ENCODE measurements at regions not wholly inside any gene's neighbourhood (a gene's known extent, or its start where the extent isn't known, plus 50 kb on each side); places are given as distances from the start of the nearest gene placed in this dataset.

DNA sequence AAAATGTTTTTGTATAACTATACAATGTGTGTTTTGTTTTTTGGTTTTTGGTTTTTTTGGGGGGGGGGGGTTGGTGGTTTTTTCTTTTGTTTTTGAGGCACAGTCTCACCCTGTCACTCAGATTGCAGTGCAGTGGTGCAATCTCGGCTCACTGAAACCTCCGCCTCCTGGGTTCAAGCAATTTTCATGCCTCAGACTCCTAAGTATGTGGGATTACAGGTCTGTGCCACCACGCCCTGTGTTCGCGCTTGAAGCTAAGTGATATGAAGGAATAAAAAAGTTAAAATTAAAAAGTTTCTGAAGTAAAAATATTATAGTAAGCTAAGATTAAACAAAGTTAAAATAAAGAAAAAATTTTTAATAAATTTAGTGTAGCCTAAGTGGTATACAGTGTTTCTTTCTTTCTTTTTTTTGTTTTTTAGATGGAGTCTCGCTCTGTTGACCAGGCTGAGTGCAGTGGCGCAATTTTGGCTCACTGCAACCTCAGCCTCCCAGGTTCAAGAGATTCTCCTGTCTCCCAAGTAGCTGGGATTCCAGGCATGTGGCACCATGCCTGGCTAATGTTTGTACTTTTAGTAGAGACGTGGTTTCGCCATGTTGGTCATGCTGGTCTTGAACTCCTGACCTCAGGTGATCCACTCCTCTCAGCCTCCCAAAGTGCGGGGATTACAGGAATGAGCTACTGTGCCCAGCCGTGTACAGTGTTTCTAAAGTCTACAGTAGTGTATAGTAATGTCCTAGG, 53.9 kb upstream of the TEX55 start:
- TF ChIP-seq, protein P1, sequence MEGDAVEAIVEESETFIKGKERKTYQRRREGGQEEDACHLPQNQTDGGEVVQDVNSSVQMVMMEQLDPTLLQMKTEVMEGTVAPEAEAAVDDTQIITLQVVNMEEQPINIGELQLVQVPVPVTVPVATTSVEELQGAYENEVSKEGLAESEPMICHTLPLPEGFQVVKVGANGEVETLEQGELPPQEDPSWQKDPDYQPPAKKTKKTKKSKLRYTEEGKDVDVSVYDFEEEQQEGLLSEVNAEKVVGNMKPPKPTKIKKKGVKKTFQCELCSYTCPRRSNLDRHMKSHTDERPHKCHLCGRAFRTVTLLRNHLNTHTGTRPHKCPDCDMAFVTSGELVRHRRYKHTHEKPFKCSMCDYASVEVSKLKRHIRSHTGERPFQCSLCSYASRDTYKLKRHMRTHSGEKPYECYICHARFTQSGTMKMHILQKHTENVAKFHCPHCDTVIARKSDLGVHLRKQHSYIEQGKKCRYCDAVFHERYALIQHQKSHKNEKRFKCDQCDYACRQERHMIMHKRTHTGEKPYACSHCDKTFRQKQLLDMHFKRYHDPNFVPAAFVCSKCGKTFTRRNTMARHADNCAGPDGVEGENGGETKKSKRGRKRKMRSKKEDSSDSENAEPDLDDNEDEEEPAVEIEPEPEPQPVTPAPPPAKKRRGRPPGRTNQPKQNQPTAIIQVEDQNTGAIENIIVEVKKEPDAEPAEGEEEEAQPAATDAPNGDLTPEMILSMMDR (IDR thresholded peaks at IDR 0.05) = no peak
- TF ChIP-seq POLR2AphosphoS5 (IDR thresholded peaks at IDR 0.05) (no peak), POLR2A (IDR thresholded peaks at IDR 0.05) (no peak)
